Activated naive CD4-positive, alpha-beta T cell treated with anti-CD3 and anti-CD28 coated beads, Interleukin-2, amount 10 ng/mL, durations not matched to agents 7 days and 5 days (primary cell): ENCODE measurements at regions not wholly inside any gene's neighbourhood (a gene's known extent, or its start where the extent isn't known, plus 50 kb on each side); places are given as distances from the start of the nearest gene placed in this dataset.

ENCODE experiments used
- CTCF ChIA-PET: fragments of 350-600 bp; sonication (Branson Sonifier 250); formaldehyde crosslinking; loops from one replicate; lab custom pipeline; 2021; ENCODE audit warnings: antibody characterized with exemption; lab: Charles Lee
- DNase-seq: peaks from one replicate; pipeline ENCODE4 v3.0.0-alpha.2; 2020
- H3K27ac Mint-ChIP-seq: one replicate; pipeline ENCODE4 v1.8.0; 2021; ENCODE audit warnings: mild to moderate bottlenecking, moderate library complexity, mixed read lengths
- H3K27me3 Mint-ChIP-seq: one replicate; pipeline ENCODE4 v1.8.0; 2021; ENCODE audit warnings: mild to moderate bottlenecking, mixed read lengths
- H3K36me3 Mint-ChIP-seq: one replicate; pipeline ENCODE4 v1.8.0; 2021; ENCODE audit warnings: mixed read lengths
- H3K4me1 Mint-ChIP-seq: one replicate; pipeline ENCODE4 v1.8.0; 2021; ENCODE audit warnings: mixed read lengths
- H3K4me3 Mint-ChIP-seq: one replicate; pipeline ENCODE4 v1.8.0; 2021; ENCODE audit warnings: mild to moderate bottlenecking, moderate library complexity, mixed read lengths
- H3K9me3 Mint-ChIP-seq: one replicate; pipeline ENCODE4 v1.8.0; 2021; ENCODE audit warnings: mixed read lengths

DNA sequence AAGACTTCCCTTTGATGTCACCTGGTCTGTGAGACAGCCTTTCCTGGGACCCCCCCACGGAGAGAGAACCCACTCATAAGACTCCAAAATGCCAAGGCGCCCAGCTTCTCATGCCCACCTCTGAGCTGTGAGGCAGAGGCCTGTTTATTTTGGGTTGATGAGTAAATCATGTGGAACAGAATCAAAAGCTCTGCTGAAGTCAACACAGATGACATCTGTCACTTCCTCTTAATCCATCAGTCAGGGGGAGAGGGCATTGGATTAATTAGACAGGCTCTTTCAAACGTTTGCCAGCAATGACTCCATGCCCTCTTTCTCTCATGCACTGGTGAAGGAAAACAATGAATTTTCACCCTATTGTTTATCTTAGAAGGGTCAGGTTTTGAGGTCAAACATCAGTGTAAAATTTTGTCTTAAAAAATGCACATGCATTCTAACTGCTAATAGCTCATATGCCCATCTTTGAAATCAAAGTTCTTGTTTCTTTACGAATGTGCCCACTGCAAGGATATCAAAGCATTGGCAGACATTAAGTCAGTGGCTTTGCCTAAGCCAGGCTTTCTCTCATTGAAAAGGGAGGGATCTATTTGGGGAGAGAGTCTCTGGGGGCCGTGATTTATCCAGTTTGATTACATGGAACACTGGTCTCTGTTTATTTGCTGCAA is 184.1 kb downstream of the ACKR3 start:
- no peak overlapping the region for H3K27ac Mint-ChIP-seq
- no peaks in the 10 kb centered on the region for H3K4me1 Mint-ChIP-seq
- CTCF ChIA-PET = no interaction called here
- H3K9me3 Mint-ChIP-seq = no peaks in the 10 kb centered on the region
- H3K4me3 Mint-ChIP-seq = no peak overlapping the region
- DNase-seq = no peak
- peaks cover 16% of the 10 kb centered on the region for H3K27me3 Mint-ChIP-seq
- H3K36me3 Mint-ChIP-seq = no peaks in the 10 kb centered on the region

DNA sequence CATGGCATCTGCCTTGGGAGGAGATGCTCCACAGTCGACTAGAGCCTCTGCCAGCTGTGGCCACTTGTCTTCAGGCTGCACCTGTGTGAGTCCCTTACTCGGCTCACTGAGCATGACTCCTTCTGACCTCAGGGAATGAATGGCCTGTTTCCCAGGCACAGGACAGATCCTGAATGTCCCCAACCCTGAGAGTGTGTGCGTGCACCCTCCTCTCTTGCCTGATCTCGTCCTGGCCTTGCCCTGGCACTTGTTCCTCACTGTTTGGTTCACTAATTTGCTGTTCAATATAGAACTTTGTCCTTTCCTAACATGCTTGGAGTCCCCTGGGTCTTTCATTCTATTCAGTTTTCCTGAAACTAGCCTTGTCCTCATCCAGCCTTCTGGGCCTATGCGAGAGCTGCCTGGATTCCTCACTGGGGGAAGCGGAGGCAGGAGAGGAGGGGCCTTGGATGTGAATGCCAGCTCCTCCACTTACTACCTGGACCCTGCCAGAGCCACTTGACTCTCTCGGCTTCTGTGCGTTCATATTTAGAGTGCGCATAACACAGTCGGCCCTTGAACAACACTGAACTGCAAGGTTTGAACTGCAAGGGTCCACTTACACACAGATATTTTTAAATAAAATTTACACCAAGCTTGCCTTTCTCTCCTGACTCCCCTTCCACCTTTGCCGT is 184.8 kb downstream of the ACKR3 start:
- no peak for DNase-seq
- peaks cover 15% of the 10 kb centered on the region for H3K27me3 Mint-ChIP-seq
- CTCF ChIA-PET = no interaction called here
- no peak overlapping the region for H3K4me3 Mint-ChIP-seq
- H3K9me3 Mint-ChIP-seq = no peaks in the 10 kb centered on the region
- no peaks in the 10 kb centered on the region for H3K4me1 Mint-ChIP-seq
- no peaks in the 10 kb centered on the region for H3K36me3 Mint-ChIP-seq
- H3K27ac Mint-ChIP-seq = no peak overlapping the region

DNA sequence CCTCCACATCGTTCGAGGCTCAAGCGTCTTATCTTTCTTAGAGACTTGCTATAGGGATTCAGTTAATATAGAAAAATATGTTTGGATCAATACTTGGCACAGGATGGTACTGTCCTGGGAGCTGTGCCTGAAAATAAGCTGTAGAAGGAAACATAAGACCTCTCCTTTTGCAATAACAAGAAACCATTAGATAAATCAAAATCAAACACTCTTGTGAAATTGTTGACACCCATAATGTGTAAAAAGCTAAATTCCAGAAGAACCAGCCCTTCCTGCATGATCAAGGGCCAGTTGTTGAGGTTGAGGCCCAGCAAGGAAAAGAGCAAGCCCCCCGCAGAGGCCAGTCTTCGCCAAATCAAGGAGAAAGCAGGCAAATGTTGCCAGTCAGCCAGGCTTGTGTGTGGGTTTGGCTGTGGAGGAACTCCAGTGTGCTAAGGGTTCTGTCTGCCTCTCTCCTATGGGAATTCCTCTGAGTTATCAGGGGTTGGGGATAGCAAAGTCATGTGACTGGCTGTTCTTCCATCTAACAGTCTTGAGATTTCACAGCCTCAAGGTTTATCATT is 185.7 kb downstream of the ACKR3 start:
- H3K36me3 Mint-ChIP-seq = no peaks in the 10 kb centered on the region
- H3K4me1 Mint-ChIP-seq = no peaks in the 10 kb centered on the region
- peaks cover 12% of the 10 kb centered on the region for H3K27me3 Mint-ChIP-seq
- no peak for DNase-seq
- no peak overlapping the region for H3K4me3 Mint-ChIP-seq
- no peaks in the 10 kb centered on the region for H3K9me3 Mint-ChIP-seq
- no peak overlapping the region for H3K27ac Mint-ChIP-seq
- CTCF ChIA-PET = no interaction called here

DNA sequence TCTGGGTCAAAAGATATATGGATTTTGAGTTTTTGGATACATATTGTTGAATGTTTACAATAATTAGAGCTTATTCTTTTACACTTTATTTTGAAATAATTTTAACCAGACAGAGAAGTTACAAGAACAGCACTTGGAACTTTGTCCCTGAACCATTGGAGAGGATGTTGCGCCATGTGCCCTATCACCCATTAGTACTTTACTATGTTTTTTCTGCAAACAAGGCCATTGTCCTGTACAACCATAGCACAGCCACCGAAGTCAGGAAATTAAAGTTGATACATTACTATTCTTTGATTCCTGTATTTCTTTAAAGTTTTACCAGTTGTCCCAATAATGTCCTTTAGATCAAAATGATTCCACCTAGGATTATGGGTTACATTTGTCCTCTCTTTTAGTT is 188.8 kb downstream of the ACKR3 start:
- Mint-ChIP-seq H3K4me1 (no peaks in the 10 kb centered on the region), H3K36me3 (no peaks in the 10 kb centered on the region), H3K9me3 (no peaks in the 10 kb centered on the region), H3K27me3 (peaks cover 9% of the 10 kb centered on the region), H3K4me3 (no peak overlapping the region), H3K27ac (no peak overlapping the region)
- CTCF ChIA-PET = no interaction called here
- DNase-seq = no peak

DNA sequence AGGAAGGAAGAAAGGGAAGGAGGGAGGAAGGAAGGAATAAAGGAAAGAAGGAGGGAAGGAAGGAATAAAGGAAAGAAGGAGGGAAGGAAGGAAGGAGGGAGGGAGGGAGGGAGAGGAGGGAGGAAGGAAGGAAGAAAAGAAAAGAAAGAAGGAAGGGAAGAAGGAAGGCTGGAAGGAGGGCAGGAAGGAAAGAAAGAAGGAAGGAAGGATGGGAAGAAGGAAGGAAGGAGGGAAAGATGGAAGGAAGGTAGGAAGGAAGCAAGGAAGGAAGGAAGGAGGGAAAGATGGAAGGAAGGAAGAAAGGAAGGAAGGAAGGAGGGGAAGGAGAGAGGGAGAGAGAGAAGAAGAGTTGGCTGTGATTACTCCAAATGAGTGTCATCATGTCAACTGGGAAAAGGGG is 190.6 kb downstream of the ACKR3 start:
- Mint-ChIP-seq H3K9me3 (no peaks in the 10 kb centered on the region), H3K27ac (no peak overlapping the region), H3K4me3 (no peak overlapping the region), H3K36me3 (no peaks in the 10 kb centered on the region), H3K4me1 (no peaks in the 10 kb centered on the region), H3K27me3 (peaks cover 7% of the 10 kb centered on the region)
- CTCF ChIA-PET = no interaction called here
- no peak for DNase-seq

DNA sequence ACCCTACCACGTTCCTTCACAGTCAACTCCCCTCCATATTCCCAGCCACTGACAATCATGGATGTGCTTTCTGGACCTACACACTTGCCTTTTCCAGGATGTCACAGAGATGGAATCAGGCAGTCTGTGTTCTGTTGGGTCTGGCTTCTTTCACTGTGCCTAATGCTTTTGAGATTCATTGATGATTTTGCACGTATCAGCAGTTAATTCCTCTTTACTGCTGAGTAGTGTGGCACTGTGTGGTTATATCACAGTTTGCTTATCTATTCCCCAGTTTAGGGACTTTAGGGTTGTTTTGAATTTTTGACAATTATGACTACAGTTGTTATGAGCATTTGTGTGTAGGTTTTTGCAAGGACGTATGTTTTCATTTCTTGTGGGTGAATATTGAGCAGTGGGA is 191.7 kb downstream of the ACKR3 start:
- DNase-seq = no peak
- no peaks in the 10 kb centered on the region for H3K4me1 Mint-ChIP-seq

DNA sequence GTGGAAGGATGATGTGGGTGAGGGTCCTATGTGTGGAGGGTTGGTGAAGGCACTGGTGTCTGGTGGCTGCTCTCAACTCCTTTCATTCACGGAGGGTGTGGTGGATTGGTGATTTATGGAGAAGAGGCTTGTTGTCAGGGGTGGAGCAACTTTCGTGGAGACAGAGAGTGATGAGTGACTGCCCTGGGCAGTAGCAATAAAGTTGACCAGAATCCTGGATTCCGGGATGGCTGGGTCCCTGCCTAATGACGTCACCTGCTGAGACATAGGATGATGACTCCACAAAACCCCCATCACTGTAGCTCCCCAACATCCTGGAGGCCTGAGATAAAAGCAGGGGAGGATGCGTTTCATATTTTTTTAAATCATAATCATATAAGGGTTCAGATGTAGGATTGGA is 193.0 kb downstream of the ACKR3 start:
- Mint-ChIP-seq H3K27me3 (peaks cover 7% of the 10 kb centered on the region), H3K4me3 (no peak overlapping the region), H3K27ac (no peak overlapping the region), H3K36me3 (no peaks in the 10 kb centered on the region), H3K9me3 (no peaks in the 10 kb centered on the region), H3K4me1 (no peaks in the 10 kb centered on the region)
- no peak for DNase-seq
- CTCF ChIA-PET = no interaction called here

More for the DNA sequence above, 191.7 kb downstream of the ACKR3 start:
- H3K36me3 Mint-ChIP-seq = no peaks in the 10 kb centered on the region
- H3K9me3 Mint-ChIP-seq = no peaks in the 10 kb centered on the region
- no peak overlapping the region for H3K4me3 Mint-ChIP-seq
- peaks cover 7% of the 10 kb centered on the region for H3K27me3 Mint-ChIP-seq
- no peak overlapping the region for H3K27ac Mint-ChIP-seq
- CTCF ChIA-PET = no interaction called here

DNA sequence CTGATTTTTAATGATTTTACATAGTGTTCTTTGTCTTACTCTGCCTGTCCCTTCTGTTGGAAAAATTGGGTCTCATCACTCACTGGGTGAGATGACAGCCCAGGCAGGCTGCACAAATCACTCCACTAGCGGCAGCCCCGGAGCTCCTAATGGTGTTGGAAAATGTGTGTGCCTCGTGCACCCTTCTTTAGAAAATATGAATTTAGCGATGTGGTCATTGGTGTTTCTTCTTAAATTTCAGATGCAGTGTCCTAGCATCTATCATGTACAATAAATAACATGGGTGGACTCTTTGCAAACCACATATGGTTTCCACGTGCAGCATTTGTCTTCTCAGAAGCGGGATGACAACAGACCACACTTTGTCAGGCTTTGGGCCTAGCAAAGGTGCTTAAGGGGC is 194.2 kb downstream of the ACKR3 start:
- no peaks in the 10 kb centered on the region for H3K9me3 Mint-ChIP-seq
- no peak overlapping the region for H3K4me3 Mint-ChIP-seq
- H3K27me3 Mint-ChIP-seq = peaks cover 7% of the 10 kb centered on the region
- DNase-seq = no peak
- no peaks in the 10 kb centered on the region for H3K4me1 Mint-ChIP-seq
- CTCF ChIA-PET = no interaction called here
- H3K36me3 Mint-ChIP-seq = no peaks in the 10 kb centered on the region
- H3K27ac Mint-ChIP-seq = no peak overlapping the region

DNA sequence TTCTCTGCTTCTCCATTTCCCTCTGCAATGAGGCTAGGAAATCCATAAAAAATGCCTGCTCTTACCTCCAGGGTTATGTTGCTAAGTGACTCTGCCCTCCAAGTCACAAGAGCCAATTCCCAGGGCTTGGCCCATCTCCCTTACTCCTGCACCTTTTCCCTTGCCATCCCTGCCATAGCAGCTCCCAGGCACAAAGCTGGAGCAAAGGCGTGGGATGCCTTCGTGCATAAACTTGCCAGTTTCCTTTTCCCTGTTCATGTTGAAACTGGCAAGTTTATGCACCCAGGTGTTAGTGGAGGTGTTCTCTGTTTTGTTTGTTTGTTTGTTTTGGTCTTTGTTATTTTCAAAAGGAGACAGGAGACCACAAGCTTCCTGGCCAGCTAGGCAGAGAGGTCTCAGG is 195.1 kb downstream of the ACKR3 start:
- Mint-ChIP-seq H3K4me1 (no peaks in the 10 kb centered on the region), H3K4me3 (no peak overlapping the region), H3K36me3 (no peaks in the 10 kb centered on the region), H3K27ac (no peak overlapping the region), H3K27me3 (peaks cover 7% of the 10 kb centered on the region), H3K9me3 (no peaks in the 10 kb centered on the region)
- CTCF ChIA-PET = no interaction called here
- no peak for DNase-seq

DNA sequence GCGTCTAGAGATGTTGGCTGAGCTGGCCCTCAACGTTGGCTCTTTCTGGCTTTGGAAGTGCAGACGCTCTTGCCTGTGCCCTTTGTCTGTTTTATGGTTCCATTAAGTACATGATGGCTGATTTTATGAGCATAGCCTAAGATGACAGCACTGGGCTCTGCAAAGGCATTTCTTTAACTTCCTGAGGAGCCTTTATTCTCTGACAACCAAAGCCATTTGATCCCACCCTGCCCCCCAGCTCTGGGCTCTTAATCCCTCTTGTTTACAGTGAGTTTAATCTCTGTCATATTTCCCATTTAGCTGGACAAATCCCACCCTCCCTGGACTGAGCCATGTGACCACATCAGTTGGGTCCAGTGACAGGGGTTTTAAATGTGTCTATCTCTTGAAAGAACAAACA is 195.9 kb downstream of the ACKR3 start:
- Mint-ChIP-seq H3K27me3 (peaks cover under 1% of the 10 kb centered on the region), H3K4me3 (no peak overlapping the region)

DNA sequence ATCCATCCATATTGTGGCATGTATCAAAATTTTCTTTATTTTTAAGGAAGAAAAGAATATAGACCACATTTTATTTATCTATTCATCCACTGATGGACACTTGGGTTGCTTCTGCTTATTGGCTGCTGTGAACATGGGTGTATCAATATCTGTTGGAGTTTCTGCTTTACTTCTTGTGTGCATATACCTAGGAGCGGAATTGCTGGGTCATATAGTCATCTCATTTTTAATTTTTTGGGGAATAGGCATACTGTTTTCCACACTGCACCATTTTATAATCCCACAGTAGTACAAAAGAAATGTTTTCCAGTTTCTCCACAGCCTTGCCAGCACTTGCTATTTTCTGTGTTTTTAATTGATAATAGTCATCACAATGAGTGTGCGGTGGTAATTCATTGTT is 197.2 kb downstream of the ACKR3 start:
- Mint-ChIP-seq H3K27me3 (no peaks in the 10 kb centered on the region), H3K4me1 (no peaks in the 10 kb centered on the region), H3K36me3 (no peaks in the 10 kb centered on the region), H3K4me3 (no peak overlapping the region), H3K9me3 (no peaks in the 10 kb centered on the region), H3K27ac (no peak overlapping the region)
- CTCF ChIA-PET = no interaction called here
- DNase-seq = no peak

More for the DNA sequence above, 195.9 kb downstream of the ACKR3 start:
- CTCF ChIA-PET = no interaction called here
- Mint-ChIP-seq H3K9me3 (no peaks in the 10 kb centered on the region), H3K36me3 (no peaks in the 10 kb centered on the region), H3K27ac (no peak overlapping the region), H3K4me1 (no peaks in the 10 kb centered on the region)
- no peak for DNase-seq

DNA sequence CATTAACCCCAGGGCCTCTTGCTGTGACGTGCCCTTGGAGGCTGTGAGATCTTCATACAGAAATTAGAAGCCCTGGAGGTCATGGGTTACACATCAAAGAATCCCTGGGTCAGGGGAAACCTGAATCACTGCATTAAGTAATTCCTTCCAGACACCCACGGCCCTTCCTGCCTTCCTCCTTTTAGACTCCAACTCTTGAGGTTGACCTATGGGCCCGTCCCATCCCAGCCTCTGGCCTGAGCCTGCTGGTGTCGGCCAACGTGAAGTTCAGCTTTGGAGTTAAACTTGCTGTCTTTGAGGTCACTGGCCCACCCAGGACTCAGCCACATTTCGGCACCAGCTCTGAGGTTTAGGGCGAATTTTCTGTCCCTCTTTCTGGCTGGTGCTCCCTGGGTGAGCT is 198.3 kb downstream of the ACKR3 start:
- H3K27ac Mint-ChIP-seq = no peak overlapping the region
- CTCF ChIA-PET = no interaction called here
- no peaks in the 10 kb centered on the region for H3K9me3 Mint-ChIP-seq
- H3K4me1 Mint-ChIP-seq = no peaks in the 10 kb centered on the region
- no peak for DNase-seq
- H3K4me3 Mint-ChIP-seq = no peak overlapping the region
- peaks cover 3% of the 10 kb centered on the region for H3K27me3 Mint-ChIP-seq
- H3K36me3 Mint-ChIP-seq = no peaks in the 10 kb centered on the region

DNA sequence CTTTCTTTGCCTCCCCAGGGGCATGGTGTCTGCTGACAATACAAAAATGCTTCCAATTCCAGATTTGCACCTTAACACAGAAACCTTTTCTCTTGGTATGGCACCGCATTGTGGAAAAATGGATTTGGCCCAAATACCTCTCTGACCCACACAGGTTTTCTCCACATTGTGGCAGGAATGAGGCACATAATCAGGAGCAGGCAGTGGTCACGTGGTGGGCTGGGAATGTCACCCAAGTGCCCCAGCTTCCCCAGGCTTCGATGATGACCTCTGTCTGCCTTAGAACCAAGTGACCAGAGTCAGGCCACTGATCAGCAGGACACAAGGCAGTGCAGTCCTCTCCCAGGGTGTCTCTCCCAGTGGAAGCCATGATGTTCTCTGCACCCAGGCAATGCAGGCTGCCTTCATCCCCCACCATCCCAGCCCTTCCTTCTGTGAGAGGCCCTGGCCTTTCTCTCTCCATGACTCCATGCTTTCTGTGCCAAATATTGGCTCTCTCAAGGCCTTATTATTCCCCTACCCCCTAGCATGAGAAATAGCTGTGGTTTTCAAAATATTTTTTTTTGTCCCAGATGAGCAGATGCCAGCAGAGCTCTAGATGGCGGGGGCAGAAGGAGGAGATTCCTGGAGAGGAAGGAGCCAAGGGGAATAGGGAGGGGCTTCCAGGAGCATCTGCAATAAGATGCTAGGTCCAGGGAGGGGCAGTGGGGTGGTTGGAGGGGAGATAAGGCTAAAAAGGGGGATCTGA is 198.9 kb downstream of the ACKR3 start:
- DNase-seq = no peak
- no peak overlapping the region for H3K27ac Mint-ChIP-seq
- H3K36me3 Mint-ChIP-seq = no peaks in the 10 kb centered on the region
- peaks cover 3% of the 10 kb centered on the region for H3K27me3 Mint-ChIP-seq
- no peak overlapping the region for H3K4me3 Mint-ChIP-seq
- CTCF ChIA-PET = no interaction called here
- H3K4me1 Mint-ChIP-seq = no peaks in the 10 kb centered on the region
- H3K9me3 Mint-ChIP-seq = no peaks in the 10 kb centered on the region

DNA sequence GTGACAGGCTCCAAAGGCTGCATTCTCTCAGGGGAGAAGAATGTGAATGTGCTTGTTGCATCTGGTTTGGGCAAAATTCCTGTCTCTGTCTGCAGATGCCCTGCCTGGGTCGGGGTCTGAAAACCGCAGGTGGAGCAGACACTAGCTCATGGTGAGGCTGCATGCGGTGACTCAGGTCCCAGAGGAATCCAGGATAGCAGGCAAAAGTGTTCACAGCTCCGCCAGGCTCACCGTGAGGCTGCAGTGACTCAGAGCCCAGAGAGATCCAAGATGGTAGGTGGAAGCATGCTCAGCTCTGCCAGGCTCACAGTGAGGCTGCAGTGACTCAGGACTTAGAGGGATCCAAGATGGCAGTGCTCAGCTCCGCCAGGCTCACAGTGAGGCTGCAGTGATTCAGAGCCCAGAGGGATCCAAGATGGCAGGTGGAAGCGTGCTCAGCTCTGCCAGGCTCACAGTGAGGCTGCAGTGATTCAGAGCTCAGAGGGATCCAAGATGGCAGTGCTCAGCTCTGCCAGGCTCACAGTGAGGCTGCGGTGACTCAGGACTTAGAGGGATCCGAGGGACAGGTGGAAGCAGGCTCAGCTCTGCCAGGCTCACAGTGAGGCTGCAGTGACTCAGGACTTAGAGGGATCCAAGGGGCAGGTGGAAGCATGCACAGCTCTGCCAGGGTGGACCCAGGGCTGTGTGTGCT is 200.5 kb downstream of the ACKR3 start:
- CTCF ChIA-PET = interaction anchor here (0.6 kb wide), 1 partner anchor 34 kb away, joined by 3 read pairs; no protein-coding TSS in a partner anchor
- DNase-seq = no peak
- no peaks in the 10 kb centered on the region for H3K36me3 Mint-ChIP-seq
- H3K27me3 Mint-ChIP-seq = peaks cover 3% of the 10 kb centered on the region
- no peak overlapping the region for H3K27ac Mint-ChIP-seq
- H3K4me3 Mint-ChIP-seq = no peak overlapping the region
- no peaks in the 10 kb centered on the region for H3K4me1 Mint-ChIP-seq
- no peaks in the 10 kb centered on the region for H3K9me3 Mint-ChIP-seq
